OCI-LY3 (cell line): ENCODE measurements at regions not wholly inside any gene's neighbourhood (a gene's known extent, or its start where the extent isn't known, plus 50 kb on each side); places are given as distances from the start of the nearest gene placed in this dataset.

Experiments used
- H2AFZ ChIP-seq: fragments of 200-600, 300-600 bp; shearing (Covaris generic); 2 replicates; pipeline ENCODE4 v1.6.0; 2014; ENCODE audit warnings: antibody characterized with exemption, low read depth, low read length
- H3K27ac ChIP-seq: fragments of 200-600, 300-600 bp; sonication (generic); 2 replicates; pipeline ENCODE4 v1.5.1; 2014; ENCODE audit warnings: mild to moderate bottlenecking, low read length, moderate library complexity, mixed read lengths
- H3K27me3 ChIP-seq: fragments of 200-600, 300-600 bp; sonication (generic); 2 replicates; pipeline ENCODE4 v1.6.1; 2014; ENCODE audit warnings: low read depth, low read length, mixed read lengths
- H3K36me3 ChIP-seq: fragments of 200-600, 300-600 bp; sonication (generic); replicated peaks from 2 replicates; pipeline ENCODE3; 2014; ENCODE audit warnings: low read depth, low read length, mixed read lengths
- H3K4me1 ChIP-seq: fragments of 300-600, 200-600 bp; sonication (generic); 2 replicates; pipeline ENCODE4 v1.6.1; 2014; ENCODE audit warnings: low read length, mixed read lengths
- H3K4me2 ChIP-seq: fragments of 200-600, 300-600 bp; sonication (generic); 2 replicates; pipeline ENCODE4 v1.6.1; 2014; ENCODE audit warnings: low read length, mixed read lengths
- H3K4me3 ChIP-seq: fragments of 300-600, 200-600 bp; sonication (generic); 2 replicates; pipeline ENCODE4 v1.5.1; 2014; ENCODE audit warnings: antibody characterized with exemption, mild to moderate bottlenecking, low read length, moderate library complexity
- H3K79me2 ChIP-seq: fragments of 300-600, 200-600 bp; shearing (Covaris generic); 2 replicates; pipeline ENCODE4 v1.6.1; 2014; ENCODE audit warnings: mild to moderate bottlenecking, low read length, mixed read lengths
- H3K9ac ChIP-seq: fragments of 300-600, 200-600 bp; shearing (Covaris generic); 2 replicates; pipeline ENCODE4 v1.6.0; 2014; ENCODE audit warnings: mild to moderate bottlenecking, low read length, moderate library complexity
- H3K9me3 ChIP-seq: fragments of 200-600, 300-600 bp; shearing (Covaris generic); 2 replicates; pipeline ENCODE4 v1.6.1; 2014; ENCODE audit warnings: low read length, mixed read lengths; ENCODE audit not compliant: insufficient read depth
- H4K20me1 ChIP-seq: fragments of 200-600, 300-600 bp; sonication (generic); 2 replicates; pipeline ENCODE4 v1.6.1; 2016; ENCODE audit warnings: low read length, mixed read lengths; ENCODE audit not compliant: insufficient read depth
- CTCF ChIP-seq: fragments of 200-600, 300-600 bp; sonication (generic); IDR thresholded peaks from 2 replicates; pipeline ENCODE4 v1.5.1; 2014; ENCODE audit warnings: antibody characterized with exemption, low read length, low read depth
- EZH2phosphoT487 ChIP-seq: fragments of 200-600 bp; shearing (Covaris generic); IDR thresholded peaks from 2 replicates; pipeline ENCODE4 v1.6.1; 2018; ENCODE audit warnings: antibody characterized with exemption, mixed run types, low read depth

GRCh38 chr9:85199866-85200495, 530.5 kb downstream of the NTRK2 start:
- H3K4me1 ChIP-seq, result no peaks in the 10 kb centered on the region
- H3K27me3 ChIP-seq, result no peaks in the 10 kb centered on the region
- H4K20me1 ChIP-seq, result no peaks in the 10 kb centered on the region
- H3K9me3 ChIP-seq, result no peaks in the 10 kb centered on the region
- H2AFZ ChIP-seq, result no peak overlapping the region
- no peak overlapping the region for H3K27ac ChIP-seq
- H3K9ac ChIP-seq, result no peak overlapping the region
- no peaks in the 10 kb centered on the region for H3K79me2 ChIP-seq
- no peak overlapping the region for H3K4me2 ChIP-seq
- TF ChIP-seq CTCF, result no peak
- TF ChIP-seq EZH2phosphoT487, result no peak
- H3K36me3 ChIP-seq, result no peaks in the 10 kb centered on the region
- no peak overlapping the region for H3K4me3 ChIP-seq

GRCh38 chr9:85192750-85193149, 523.2 kb downstream of the NTRK2 start:
- no peaks in the 10 kb centered on the region for H3K27me3 ChIP-seq
- TF ChIP-seq EZH2phosphoT487, result no peak
- TF ChIP-seq CTCF, result no peak

GRCh38 chr9:85186218-85186585, 516.7 kb downstream of the NTRK2 start:
- TF ChIP-seq CTCF (no peak), EZH2phosphoT487 (no peak)
- Histone ChIP-seq H3K27ac (no peak overlapping the region), H2AFZ (no peak overlapping the region), H4K20me1 (no peaks in the 10 kb centered on the region), H3K4me1 (peaks cover 17% of the 10 kb centered on the region), H3K79me2 (no peaks in the 10 kb centered on the region), H3K4me2 (no peak overlapping the region), H3K9me3 (no peaks in the 10 kb centered on the region), H3K36me3 (no peaks in the 10 kb centered on the region), H3K9ac (no peak overlapping the region), H3K4me3 (no peak overlapping the region), H3K27me3 (no peaks in the 10 kb centered on the region)

More at GRCh38 chr9:85192750-85193149, 523.2 kb downstream of the NTRK2 start:
- H2AFZ ChIP-seq, result no peak overlapping the region
- H3K4me1 ChIP-seq, result peaks cover 17% of the 10 kb centered on the region
- no peak overlapping the region for H3K27ac ChIP-seq
- no peaks in the 10 kb centered on the region for H3K36me3 ChIP-seq
- H4K20me1 ChIP-seq, result no peaks in the 10 kb centered on the region
- H3K9me3 ChIP-seq, result no peaks in the 10 kb centered on the region
- H3K9ac ChIP-seq, result no peak overlapping the region
- H3K79me2 ChIP-seq, result no peaks in the 10 kb centered on the region
- H3K4me3 ChIP-seq, result no peak overlapping the region
- no peak overlapping the region for H3K4me2 ChIP-seq

- TF ChIP-seq EZH2phosphoT487 (no peak), CTCF (no peak)
- H3K79me2 ChIP-seq, result no peaks in the 10 kb centered on the region
- H2AFZ ChIP-seq, result no peak overlapping the region
- no peak overlapping the region for H3K4me3 ChIP-seq
- H3K4me1 ChIP-seq, result peaks cover 17% of the 10 kb centered on the region
- no peak overlapping the region for H3K9ac ChIP-seq
- H3K4me2 ChIP-seq, result no peak overlapping the region
- H3K9me3 ChIP-seq, result no peaks in the 10 kb centered on the region
- no peaks in the 10 kb centered on the region for H3K27me3 ChIP-seq
- H4K20me1 ChIP-seq, result no peaks in the 10 kb centered on the region
- no peak overlapping the region for H3K27ac ChIP-seq
- no peaks in the 10 kb centered on the region for H3K36me3 ChIP-seq
These were observed 516.1 kb downstream of the NTRK2 start for GRCh38 chr9:85185486-85186217.
